GM21447 (cell line): ENCODE measurements at regions not wholly inside any gene's neighbourhood (a gene's known extent, or its start where the extent isn't known, plus 50 kb on each side); places are given as distances from the start of the nearest gene placed in this dataset.
"Not testable (repeated sequence)": the region's sequence is repeated elsewhere in the genome, so short reads cannot be mapped to it uniquely, and the experiment has no call there.

Experiments used
- ATAC-seq: cut with Tn5 transposase; IDR thresholded peaks from one replicate; pipeline ENCODE4 v1.9.1; 2021; ENCODE audit not compliant: unreplicated experiment

DNA sequence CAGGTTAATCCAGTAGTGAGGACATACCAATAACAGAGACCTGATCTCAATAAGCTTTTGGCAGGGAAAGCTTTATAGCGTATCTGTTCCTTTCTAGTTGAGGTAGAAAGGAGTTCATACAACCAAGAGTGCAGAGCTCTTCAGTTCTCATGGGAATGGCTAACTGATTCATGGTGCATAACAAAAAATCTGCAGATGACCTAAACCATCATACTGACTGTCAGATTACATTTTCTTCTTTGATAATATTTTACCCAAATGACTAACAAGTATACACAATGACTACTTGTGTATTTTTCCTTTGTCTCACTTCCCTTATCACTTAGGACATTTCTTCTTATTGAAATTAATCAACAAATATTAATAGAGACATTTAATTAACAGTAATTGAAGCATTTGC is 140.0 kb upstream of the SERTAD2 start:
- no peak for ATAC-seq

DNA sequence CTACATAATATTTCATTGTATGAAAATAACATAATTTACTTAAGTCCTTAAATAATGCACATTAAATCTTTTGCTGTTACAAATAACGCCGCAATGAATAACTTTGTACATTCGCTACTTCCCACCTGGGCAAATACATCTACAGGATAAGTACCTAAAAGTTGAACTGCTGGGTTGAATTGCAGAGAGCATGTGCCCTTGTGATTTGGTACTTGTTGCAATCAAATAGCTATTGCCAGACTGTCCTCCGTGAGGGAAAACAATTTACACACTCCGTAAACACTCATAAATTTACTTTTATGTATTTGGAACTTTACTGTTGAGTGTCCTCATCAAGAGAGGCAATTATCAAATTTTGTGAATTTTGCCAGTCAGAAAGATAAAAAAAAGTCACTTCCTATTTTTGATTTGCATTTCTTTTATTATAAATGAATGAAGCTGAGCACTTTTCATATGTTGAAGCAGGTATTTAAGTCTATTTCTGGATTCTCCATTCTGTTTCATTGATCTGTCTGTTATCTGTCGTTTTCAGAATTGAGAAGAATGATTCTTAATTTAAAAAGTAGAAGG is 140.8 kb upstream of the SERTAD2 start:
- no peak for ATAC-seq

DNA sequence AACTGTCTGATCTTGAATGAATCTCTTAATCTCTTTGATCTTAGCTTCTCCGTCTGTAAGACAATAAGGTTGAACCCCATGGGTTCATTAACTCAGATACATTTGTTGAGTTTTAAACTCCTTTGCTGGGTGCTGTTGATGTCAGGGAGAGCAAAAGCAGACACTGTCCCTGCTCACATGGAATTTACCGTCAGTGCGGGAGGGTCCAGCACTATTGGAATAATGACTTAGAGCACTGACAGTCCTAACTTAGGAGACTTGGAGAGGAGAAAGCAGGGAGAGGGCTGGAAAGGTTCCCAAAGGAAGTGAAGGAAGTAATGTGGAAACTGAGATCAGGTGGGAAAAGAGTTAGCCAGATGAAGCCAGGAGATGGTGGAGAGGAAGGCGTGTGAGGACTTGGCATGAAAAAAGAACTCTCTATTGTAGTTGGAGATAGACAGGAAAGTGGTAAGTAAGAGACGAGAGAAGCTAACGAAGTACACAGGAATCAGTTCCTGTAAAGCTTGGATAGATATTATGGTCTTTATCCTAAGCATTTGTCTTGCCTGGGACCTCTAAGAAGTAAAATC is 141.4 kb upstream of the SERTAD2 start:
- no peak for ATAC-seq

DNA sequence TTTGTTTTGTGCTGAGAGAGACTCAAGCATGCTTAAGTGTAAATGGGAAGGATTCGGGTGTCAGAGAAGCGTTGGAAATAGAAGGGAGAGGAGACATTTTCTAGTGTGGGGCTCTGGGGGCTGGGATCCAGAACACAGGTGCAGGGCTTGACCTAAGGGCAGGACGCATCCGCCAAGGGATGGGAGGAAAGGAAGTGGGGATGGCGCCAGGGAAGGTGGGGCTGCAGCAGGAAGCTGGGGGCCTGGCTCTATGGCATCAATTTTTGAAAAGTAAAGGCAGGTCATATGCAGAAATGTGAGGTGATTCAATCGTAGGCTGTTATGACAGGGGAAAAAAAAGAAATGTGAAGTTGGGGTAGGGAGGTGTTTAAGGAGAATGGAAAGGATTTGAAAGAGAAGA is 143.2 kb upstream of the SERTAD2 start:
- no peak for ATAC-seq

DNA sequence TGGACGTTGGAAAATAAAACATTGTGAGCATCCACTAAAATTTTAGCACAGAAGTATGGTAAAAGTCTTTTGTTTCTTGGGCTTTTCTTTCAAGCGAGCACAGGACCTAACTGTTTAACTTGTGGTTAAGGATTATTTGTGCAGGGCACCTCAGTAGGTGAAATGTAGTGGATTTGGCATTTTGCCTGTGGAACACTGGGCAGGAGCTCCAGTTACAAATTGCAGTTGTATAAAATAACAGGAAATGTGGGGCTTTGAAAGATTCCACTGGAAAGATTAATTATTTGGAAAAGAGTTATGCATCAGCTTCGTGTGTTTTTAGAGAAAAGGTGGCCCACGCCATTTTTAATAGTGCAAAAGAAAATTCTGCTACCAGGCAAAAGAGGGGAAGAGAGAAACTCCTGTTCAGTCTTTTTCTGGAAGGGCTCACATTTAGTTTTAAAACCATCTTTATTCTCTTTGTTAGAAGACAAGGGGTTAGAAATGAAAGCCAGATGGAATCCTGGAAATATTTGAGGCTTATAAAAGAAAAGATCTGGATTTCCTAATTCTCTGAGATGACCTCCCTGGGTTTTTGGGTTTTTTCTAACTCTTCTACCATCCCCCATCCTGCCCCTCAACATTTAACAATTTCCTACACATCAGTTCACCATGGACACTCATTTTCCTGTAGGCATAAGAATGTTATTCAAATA is 144.3 kb upstream of the SERTAD2 start:
- ATAC-seq: no peak

DNA sequence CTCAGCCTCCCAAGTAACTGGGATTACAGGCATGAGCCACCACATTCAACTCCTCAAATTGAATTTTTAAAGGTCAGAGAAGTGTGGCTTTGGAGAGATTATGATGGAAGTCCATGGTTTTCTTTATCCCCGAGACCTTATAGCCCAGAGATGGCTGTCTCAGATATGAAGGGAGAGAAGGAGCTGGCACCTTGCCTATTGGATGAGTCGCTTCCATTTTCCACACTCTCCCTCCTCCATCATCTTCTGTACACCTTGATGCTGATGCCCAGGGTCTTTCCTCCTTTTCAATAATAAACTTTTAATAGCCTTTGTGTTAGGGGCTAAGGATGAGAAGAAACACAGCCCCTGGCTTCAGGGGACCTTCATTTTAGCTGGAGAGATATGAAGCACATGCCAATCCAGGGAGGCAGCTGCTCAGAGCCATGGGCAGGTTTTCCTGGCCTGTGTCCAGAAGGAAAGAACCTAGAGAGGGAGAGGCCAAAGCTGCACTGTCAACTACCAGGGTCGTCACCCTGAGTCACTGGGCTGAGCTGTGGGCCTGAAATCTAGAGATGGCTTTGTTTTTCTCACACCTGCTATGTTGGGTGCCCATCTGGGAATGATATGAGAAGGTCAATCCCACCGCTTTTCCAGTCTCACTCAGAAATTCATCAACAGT is 146.0 kb upstream of the SERTAD2 start:
- ATAC-seq: no peak

DNA sequence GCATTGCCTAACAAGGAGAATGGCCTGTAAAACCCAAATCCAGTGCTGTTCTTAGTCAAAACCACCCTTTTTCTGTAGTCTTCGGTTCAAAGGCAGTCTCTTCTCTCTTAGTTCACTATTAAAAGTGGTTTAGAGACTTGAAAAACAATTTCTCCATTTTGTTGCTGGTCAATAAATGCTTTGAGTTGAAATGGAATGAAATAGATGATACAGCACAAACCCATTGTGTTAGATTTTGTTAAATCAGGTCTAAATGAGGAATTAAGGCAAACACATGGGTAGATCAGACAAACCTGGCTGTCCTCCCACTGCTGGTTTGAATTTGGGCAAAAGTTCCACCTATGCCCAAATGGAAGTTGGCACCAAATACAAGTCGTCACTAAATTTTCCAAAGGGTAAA is 150.1 kb upstream of the SERTAD2 start:
- no peak for ATAC-seq

DNA sequence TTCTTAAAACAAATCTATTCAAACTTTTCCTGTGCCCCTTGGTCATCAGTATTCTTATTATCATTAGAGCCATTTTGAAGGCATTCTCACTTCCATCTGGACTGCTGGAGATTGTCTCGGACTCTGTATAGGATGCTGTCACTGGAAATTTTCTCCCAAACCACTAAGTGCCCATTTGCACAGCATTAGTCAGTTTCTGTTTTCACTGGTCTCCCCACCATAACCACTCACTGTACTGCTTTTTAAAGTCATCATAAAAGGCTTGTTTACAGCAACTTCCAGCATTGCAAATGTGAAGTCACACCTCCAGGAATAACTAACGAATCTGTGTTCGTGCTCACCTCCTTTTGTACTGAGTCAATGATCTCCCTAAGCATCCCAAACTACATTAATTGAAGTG is 150.9 kb upstream of the SERTAD2 start:
- no peak for ATAC-seq

DNA sequence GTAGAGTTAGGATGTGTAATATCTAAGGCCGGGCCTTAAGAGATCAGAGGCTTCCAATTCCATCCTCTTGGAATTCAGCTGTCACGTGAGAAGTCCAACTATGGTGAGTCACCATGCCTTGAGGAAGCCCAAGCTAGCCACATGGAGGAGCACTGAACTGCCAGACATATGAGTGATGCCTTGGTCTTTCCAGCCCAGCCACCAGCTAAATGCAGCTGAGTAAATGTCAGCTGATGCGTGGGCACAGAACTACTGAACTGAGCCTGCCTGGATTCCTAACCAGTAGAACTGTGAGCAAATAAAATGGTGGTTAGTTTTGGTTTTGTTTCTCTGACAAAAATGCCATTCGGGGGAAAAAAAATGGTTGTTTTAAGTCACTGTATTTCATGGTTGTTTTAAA is 153.7 kb upstream of the SERTAD2 start:
- peak; percentile 74 for ATAC-seq

DNA sequence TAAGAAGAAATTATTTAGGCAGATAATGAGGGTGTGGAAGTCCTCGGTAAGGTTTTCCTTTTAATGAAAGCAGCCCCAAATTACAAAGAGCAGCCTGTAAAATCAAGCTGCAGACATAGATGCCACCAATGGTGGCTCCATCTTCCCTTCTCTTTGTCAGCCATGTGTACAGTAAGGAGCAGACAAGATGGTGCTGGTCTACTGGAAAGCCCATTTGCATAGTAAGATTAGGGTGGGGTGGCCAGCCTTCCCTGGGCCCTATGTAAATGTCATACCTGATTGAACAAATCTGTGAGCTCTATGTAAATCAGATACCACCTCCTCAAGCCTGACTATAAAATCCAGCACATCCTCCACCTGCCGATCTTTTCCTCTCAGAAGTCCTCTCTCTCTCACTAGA is 154.4 kb upstream of the SERTAD2 start:
- no peak for ATAC-seq

DNA sequence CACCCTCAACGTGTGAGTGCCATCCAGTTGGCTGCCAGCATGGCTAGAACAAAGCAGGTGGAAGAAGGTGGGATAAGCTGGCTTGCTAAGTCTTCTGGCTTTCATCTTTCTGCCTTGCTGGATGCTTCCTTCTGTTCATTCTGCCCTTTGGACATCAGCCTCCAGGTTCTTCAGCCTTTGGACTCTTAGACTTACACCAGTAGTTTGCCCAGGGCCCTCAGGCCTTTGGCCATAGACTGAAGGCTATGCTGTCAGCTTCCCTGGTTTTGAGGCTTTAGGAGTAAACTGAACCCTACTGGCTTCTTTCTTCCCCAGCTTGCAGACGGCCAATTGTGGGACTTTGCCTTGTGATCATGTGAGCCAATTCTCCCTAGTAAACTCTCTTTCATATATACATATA is 155.0 kb upstream of the SERTAD2 start:
- no peak for ATAC-seq

DNA sequence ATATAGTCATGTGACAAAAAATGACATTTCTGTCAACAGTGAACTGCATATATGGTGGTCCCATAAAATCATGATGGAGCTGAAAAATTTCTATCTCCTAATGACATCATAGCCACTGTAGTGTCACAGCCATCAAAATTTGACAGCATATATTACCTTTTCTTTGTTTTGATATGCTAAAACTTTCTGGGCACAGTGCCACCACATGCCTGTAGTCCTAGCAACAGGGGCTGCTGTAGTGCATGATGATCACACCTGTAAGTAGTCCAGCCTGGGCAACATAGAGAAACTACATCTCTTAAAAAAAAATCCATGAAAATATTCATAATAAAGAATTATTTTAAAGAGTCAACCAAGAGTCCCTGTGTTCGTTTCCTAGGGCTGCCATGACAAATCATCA is 155.5 kb upstream of the SERTAD2 start:
- no peak for ATAC-seq

DNA sequence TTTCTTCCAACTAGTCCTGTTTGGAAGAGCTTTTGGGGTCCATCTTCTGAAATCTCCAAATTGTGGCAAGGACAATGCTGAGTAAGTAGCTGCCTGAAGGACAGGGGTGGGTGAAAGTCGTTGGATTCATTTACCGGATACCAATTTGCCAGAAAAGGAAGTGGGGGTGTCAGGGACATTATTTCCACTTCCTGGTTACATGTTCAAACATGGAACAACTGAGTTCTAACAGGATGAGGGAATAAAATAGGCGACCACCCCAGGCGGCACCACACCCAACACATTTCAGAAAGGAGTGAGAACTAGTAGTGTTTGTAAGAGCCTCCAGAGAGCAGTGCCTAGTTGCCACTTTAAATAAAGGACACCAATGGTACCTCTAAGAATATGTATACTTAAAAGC is 158.6 kb upstream of the SERTAD2 start:
- no peak for ATAC-seq

DNA sequence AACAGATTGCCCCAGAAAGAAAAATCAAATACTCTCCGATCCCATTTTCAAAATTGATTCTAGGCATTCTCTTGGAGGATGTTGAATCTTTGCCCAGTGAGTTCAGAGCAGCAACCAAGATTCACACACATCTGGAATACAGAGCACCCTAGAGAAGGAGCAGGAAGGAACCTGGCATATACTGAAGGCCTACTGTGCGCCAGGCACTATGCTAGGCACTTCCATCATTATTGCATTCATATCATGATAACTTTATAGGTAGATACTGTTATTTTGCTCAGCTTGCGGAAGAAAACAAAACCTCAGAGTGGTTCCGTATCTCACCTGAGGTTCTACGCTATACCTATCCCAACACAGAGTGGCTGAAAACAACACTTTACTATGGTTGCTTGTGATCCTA is 160.3 kb upstream of the SERTAD2 start:
- no peak for ATAC-seq

DNA sequence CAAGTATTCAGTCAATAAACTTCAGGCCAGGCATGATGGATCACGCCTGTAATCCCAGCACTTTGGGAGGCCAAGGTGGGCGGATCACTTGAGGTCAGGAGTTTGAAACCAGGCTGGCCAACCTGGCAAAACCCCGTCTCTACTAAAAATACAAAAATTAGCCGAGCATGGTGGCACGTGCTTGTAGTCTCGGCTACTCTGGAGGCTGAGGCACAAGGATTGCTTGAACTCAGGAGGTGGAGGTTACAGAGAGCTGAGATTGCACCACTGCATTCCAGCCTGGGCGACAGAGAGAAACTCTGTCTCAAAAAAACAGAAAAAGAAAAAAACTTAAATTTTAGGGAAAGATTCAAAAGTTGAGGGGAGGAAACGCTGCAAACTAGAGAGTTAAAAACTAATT is 162.8 kb upstream of the SERTAD2 start:
- ATAC-seq: not testable (repeated sequence)

DNA sequence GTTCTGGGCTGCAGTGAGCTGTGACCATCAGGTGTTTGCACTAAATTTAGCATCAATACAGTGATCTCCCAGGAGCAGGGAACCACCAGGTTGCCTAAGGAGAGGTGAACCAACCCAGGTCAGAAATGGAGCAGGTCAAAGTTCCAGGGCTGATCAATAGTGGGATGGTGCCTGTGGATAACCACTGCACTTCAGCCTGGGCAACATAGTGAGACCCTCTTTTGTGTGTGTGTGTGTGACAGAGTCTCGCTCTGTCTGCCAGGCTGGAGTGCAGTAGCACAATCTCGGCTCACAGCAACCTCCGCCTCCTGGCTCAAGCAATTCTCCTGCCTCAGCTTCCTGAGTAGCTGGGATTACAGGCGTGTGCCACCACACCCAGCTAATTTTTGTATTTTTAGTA is 163.7 kb upstream of the SERTAD2 start:
- no peak for ATAC-seq

DNA sequence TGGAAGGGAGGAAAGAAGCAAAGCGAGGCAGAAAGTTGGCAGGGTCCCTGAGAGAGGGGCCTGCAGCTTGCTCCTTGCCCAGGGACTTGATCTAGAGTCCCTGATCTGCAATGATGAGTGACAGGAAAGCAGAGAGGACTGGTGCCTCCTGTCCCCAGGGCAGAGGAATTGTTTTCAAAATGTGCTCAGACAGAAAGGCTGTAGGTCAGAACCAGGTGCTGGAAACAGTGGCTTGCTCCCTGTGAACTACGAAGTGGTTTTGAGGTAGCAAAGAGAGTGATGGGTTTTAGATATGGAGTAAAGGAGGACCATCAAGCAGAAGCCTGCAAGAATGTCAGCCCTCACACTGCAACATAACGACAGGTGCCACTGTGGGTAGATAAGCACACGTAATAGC is 164.9 kb upstream of the SERTAD2 start:
- no peak for ATAC-seq

DNA sequence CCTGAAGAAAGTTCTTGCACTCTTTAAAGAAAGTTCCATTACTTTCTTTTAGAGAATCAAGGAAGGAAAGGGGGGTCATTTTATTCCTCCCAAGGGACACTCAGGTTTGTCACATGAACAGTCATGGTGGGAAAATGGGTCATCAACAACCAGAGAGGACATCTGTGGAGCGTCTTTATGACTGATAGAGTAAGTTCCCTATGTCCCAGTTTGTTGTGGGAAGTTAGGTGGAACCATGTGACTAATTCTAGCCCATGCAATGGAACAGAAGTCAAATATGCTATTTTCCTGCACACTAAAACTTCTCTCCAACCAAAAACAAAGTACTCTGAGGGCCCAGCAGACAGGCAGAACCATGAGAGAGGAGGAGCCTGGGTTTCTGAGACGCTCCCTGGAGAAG is 165.6 kb upstream of the SERTAD2 start:
- peak; percentile 17 for ATAC-seq

DNA sequence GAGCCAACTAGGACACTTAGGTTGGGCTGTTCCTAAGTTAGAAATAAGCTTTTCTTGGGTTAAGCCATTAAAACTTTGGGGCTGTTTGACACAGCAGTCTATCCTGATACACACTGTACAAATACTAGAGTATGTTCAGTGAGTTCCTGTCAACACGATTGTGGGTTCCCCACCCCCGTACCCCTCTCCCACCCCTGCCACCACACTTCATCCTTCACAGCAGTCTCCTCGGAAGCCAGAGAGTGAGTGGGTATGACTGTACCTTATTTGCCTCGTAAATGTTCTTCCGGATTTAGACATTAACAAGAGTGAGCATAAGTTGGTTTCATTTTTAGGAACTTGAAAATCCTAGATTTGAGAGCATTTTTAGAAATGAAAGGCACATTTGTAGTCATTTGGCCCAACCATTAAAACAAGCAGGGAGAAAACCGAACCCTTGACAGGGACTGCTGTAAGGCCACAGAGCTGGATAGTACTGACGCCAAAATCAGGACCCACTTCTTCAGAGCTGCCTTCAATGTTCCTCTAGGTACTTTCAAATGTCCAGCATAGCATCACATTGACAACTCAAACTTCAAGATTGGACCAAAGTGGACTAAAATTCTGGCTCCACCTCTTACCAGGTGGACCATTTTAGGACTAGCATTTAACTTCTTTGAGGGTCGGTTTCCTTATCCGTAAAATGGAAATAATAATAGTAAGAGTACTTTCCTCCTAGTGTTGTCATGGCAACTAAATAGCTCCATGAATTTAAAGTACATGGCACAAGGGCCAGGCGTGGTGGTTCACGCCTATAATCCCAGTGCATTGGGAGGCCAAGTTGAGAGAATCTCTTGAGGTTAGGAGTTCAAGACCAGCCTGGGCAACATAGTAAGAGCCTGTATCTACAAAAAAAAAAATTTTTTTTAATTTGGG is 166.3 kb upstream of the SERTAD2 start:
- peak; percentile 96 for ATAC-seq

DNA sequence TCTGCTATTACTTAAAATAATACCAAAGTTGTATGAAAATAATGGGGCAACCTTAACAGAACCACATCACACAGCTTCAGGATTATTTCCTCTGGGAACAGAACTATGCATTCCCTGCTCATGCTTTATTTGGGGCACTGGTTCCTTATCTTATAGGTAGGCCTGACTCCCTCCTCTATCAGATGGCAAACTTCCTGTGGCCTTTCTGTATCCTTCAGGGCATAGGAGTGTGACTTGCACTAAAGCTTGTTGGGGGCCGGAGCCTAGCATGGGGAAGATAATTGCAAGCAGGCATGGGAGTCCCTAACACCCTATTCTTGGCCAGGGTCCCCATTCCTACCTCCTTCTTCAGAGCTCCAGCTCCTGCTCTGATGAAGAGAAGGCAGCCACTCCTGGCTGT is 167.2 kb upstream of the SERTAD2 start:
- no peak for ATAC-seq

DNA sequence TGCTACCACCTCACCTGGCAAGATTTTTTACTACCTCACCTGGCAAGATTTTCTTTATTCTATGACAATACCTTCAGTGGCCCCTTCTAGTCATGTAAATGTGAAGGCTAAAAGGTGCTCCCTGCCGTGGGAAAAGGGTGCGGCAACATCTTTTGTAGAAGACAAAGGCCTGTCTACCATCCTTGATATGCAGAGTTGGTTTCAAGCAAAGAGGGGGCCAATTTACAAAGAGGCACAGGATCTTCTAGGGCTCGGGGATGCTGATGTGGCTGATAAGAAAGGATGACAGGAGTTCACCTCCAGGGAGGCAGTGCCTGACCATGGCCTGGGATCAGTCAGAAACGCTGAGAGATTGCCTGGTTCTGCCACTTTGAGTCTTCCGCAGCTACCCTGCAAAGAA is 165.4 kb upstream of the SLC1A4 start:
- no peak for ATAC-seq
